ENCODE measurements at regions not wholly inside any gene's neighbourhood (a gene's known extent, or its start where the extent isn't known, plus 50 kb on each side); places are given as distances from the start of the nearest gene placed in this dataset.

DNA sequence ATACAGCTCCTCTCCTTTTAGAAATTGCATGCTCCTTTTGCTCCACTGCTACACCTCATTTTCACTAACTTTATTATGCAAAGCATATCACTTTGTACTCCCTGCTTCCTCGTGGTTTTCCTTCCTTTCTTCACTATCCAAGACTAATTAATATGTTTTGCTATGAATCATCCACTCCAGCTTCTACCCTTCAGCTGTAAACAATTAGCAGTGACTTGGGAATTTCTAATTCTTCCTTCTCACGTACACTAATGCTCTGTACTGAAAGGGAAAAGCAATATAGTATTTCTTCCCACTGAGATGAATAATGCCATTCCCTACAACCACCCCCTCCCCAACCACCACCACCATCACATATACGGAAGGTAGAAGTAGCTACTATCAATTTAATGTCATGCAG, 1917.0 kb downstream of the MRPL39 start:
- Histone ChIP-seq H3K27me3 (no peaks in the 10 kb centered on the region), H3K36me3 (no peaks in the 10 kb centered on the region), H3K4me3 (ENCODE audit: low read depth, low read length) (no peak overlapping the region), H3K4me1 (no peaks in the 10 kb centered on the region; the same call in 1 of the 2 replicates), H3K9me3 (no peaks in the 10 kb centered on the region)
- no peak for DNase-seq
- TF ChIP-seq, protein P1, sequence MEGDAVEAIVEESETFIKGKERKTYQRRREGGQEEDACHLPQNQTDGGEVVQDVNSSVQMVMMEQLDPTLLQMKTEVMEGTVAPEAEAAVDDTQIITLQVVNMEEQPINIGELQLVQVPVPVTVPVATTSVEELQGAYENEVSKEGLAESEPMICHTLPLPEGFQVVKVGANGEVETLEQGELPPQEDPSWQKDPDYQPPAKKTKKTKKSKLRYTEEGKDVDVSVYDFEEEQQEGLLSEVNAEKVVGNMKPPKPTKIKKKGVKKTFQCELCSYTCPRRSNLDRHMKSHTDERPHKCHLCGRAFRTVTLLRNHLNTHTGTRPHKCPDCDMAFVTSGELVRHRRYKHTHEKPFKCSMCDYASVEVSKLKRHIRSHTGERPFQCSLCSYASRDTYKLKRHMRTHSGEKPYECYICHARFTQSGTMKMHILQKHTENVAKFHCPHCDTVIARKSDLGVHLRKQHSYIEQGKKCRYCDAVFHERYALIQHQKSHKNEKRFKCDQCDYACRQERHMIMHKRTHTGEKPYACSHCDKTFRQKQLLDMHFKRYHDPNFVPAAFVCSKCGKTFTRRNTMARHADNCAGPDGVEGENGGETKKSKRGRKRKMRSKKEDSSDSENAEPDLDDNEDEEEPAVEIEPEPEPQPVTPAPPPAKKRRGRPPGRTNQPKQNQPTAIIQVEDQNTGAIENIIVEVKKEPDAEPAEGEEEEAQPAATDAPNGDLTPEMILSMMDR (IDR thresholded peaks at IDR 0.05; ENCODE audit: low read depth, low read length), result no peak

DNA sequence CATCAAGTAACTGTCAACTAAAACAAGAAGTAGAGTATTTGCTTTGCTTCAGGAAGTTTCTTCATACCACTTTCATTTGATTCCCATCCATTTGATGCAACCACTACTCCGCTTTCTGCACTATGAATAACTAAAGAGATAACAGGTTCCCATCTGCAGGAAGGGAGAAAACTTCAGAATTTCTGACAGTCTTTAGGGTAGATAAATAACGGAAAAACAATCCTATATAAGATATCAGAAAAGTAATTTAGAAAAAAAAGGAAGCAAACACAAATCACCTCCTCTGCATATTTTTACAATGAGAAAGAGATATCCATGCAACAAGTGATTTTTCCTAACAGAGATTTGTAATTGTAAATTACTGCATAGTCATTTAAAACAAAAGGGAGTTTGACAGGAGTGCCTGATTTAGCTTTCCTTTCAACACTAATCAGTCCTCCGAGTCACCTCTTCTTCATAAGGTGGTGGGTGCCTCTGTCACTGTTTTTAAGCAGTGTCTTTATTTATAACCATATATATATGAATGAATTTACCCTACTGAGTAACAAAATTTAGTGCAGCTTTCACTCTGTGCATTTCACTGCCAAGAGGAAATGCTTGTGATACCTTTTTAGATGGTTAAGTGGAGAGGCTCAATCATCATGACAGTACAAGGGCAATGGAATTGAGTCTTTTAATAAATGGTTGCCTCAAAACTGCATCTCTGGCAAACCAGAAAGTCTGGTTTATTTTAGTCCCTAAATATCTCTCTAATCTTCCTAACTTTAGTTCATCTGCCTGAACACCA, 1920.4 kb downstream of the MRPL39 start:
- H3K4me1 ChIP-seq, result no peaks in the 10 kb centered on the region; the same call in 1 of the 2 replicates
- TF ChIP-seq, protein P1 (IDR thresholded peaks at IDR 0.05; ENCODE audit: low read depth, low read length), result no peak
- no peaks in the 10 kb centered on the region for H3K27me3 ChIP-seq
- no peaks in the 10 kb centered on the region for H3K9me3 ChIP-seq
- no peak overlapping the region for H3K4me3 ChIP-seq (ENCODE audit: low read depth, low read length)
- no peaks in the 10 kb centered on the region for H3K36me3 ChIP-seq
- DNase-seq, result no peak

DNA sequence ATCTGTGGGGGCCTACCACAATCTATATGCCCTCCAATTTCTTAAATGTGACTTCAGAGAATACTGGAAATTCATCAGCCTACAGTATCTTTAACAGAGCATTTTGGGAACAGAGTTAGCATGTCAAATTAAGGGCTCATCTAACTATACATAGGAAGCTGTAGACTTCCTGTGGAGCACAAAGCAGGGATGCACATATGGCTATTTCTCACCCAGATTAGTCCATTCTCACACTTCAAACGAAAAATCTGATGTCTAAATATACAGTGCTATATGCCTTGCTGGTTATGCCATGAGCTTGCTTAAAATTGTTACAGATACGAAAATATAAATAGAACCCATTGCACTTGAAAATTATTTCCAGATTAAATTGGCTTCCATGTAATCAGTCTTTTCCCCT, 1922.8 kb downstream of the MRPL39 start:
- H3K36me3 ChIP-seq, result no peaks in the 10 kb centered on the region
- H3K9me3 ChIP-seq, result no peaks in the 10 kb centered on the region
- no peak overlapping the region for H3K4me3 ChIP-seq (ENCODE audit: low read depth, low read length)
- H3K27me3 ChIP-seq, result no peaks in the 10 kb centered on the region
- no peak for DNase-seq
- TF ChIP-seq, protein P1 (IDR thresholded peaks at IDR 0.05; ENCODE audit: low read depth, low read length), result no peak
- no peaks in the 10 kb centered on the region; the same call in 1 of the 2 replicates for H3K4me1 ChIP-seq

DNA sequence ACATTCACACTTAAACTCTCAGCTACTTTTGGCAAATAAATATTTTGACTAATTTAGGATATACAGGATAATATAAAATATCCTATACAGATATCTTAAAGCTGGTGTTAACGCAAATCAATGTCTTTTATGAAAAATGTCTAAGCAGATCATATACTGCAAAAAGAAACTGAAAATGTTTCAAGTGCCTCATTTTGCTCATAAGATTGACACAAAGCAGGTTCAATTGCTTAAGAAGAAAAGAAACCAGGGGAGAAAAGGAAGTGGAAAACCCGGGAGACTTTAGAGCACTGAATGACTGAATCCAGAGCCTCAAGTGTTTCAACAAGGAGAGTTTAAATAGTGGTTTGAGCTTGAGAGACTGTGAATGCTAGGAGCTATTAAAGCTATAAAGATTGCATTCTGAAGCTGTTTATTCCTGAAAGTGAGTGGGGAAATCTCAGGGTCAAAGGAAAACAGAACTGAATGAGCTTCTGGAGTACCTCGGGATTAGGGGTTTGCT, 1943.0 kb downstream of the MRPL39 start:
- H3K27me3 ChIP-seq, result no peaks in the 10 kb centered on the region
- TF ChIP-seq, protein P1 (IDR thresholded peaks at IDR 0.05; ENCODE audit: low read depth, low read length), result no peak

DNA sequence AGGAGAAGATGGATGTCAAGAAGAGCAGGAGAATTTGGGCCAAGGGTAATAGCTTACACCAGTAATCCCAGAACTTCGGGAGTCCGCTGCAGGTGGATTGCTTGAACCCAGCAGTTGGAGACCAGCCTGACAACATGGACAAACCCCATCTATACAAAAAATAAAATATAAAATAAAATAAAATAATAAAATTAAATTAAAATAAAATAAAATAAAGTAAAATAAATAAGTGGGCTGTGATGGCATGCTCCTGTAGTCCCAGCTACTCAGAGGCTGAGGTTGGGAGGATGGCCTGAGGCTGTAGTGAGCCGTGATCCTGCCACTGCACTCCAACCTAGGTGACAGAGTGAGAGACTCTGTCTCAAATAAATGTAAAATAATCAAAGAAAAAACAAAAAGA, 1946.7 kb downstream of the MRPL39 start:
- no peak overlapping the region for H3K4me3 ChIP-seq (ENCODE audit: low read depth, low read length)
- H3K36me3 ChIP-seq, result no peaks in the 10 kb centered on the region
- H3K27me3 ChIP-seq, result no peaks in the 10 kb centered on the region
- TF ChIP-seq, protein P1 (IDR thresholded peaks at IDR 0.05; ENCODE audit: low read depth, low read length), result no peak
- no peaks in the 10 kb centered on the region for H3K4me1 ChIP-seq
- DNase-seq, result no peak
- no peaks in the 10 kb centered on the region for H3K9me3 ChIP-seq

More for the DNA sequence above, 1943.0 kb downstream of the MRPL39 start:
- Histone ChIP-seq H3K36me3 (no peaks in the 10 kb centered on the region), H3K9me3 (no peaks in the 10 kb centered on the region), H3K4me1 (no peaks in the 10 kb centered on the region), H3K4me3 (ENCODE audit: low read depth, low read length) (no peak overlapping the region)
- no peak for DNase-seq

DNA sequence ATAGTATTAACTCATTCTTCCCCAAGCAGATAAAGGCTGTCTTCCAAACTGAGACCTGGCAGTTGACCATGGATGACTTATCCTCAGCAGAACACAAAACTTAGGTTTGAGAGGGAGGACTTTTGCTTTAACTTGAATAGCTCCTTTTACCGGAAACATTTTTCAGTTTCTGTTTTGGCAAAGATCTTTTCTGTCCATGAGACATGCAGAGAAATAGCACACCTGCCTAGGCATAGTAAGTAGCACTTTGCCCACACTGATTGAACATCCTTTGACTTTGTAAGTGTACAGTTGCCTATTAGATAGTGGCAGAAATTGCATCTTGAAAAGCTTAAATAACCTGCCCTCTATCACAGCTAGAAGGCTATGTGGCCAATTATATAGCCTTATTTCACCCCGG, 1962.5 kb downstream of the MRPL39 start:
- no peaks in the 10 kb centered on the region for H3K9me3 ChIP-seq
- H3K4me1 ChIP-seq, result no peaks in the 10 kb centered on the region
- H3K4me3 ChIP-seq (ENCODE audit: low read depth, low read length), result no peak overlapping the region
- H3K36me3 ChIP-seq, result no peaks in the 10 kb centered on the region
- no peaks in the 10 kb centered on the region for H3K27me3 ChIP-seq
- TF ChIP-seq, protein P1 (IDR thresholded peaks at IDR 0.05; ENCODE audit: low read depth, low read length), result no peak
- no peak for DNase-seq
